GM18907 (cell line): ENCODE measurements at regions not wholly inside any gene's neighbourhood (a gene's known extent, or its start where the extent isn't known, plus 50 kb on each side); places are given as distances from the start of the nearest gene placed in this dataset.
"Not testable (repeated sequence)": the region's sequence is repeated elsewhere in the genome, so short reads cannot be mapped to it uniquely, and the experiment has no call there.

Experiments
- ATAC-seq: cut with Tn5 transposase; IDR thresholded peaks from one replicate; pipeline ENCODE4 v1.9.1; 2021; ENCODE audit warnings: mild to moderate bottlenecking, moderate library complexity; ENCODE audit not compliant: unreplicated experiment

GRCh38 chr5:166570865-166571264 is 1720.6 kb upstream of the WWC1 start:
- no peak for ATAC-seq

DNA sequence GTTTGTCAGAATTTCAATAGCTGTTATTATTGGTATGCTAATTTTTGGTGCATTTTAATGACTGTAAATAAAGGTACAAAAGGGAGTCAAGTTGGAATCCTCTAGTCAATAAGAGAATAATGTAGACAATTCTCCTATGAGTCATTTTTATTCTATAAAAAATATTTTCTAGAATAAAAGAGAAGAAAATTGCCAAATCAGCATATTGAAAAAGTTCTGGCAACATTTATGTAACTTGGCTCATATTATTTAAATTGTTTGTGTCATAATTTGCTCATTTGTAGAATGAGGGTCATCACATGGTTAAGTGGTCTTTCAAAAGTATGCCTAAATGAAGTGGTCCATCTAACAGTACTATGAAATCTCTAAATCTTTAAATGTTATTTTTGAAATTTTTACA is 1719.8 kb upstream of the WWC1 start:
- ATAC-seq, result no peak

- ATAC-seq, result no peak
These were observed 1715.1 kb upstream of the WWC1 start for GRCh38 chr5:166576323-166576722.

DNA sequence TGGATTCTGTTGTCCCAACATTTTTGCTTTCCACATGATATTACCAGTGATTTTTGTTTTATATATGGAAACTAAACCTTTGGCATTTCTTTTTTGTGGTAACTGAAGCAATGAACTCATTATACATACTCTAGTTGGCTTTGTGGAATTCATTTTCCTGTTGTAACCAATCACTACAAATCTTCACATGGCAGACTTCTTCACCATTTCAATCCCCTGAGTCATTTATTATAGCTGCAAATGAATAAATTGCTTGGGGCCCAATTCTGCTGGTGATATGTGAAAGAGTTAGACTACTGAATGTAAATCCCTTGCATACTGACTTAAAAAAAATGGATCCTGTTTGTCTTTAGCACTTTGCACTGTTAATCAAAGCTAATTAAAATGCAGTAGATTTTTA is 1709.6 kb upstream of the WWC1 start:
- ATAC-seq, result no peak

- no peak for ATAC-seq
These were observed 1709.0 kb upstream of the WWC1 start for GRCh38 chr5:166582416-166582815.

- ATAC-seq, result no peak
These were observed 1696.9 kb upstream of the WWC1 start for GRCh38 chr5:166594567-166594966.

DNA sequence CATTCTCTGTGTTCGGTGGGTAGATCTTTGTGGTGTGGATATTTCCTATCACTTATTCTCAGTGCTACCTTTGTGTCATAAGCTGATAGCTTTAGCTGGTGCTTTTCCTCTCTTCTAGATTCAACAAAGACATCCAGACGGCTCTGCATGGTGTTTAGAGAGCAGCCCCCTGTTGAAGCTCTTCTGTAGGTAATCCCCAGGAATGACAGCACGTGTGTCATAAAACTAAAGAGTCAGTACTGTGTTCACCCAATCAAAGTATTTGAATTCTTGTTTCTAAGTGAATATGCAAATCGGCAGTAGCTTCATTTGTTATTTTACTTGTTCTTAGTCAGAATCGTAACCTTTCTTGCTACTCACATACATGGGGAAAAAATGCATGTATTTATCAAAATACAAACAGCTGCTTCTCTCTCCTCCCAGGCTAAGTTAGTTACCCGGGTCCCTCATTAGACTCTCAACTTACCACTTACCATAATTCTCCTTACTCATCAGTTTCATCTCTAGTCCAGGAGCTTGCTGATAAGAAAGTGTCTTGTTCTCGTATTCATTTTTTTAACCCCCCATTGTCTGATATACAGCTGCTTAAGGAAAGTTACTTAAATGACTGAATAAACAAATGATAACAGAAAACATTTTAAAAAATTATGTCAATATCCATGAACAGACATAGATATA is 1696.0 kb upstream of the WWC1 start:
- ATAC-seq, result no peak

DNA sequence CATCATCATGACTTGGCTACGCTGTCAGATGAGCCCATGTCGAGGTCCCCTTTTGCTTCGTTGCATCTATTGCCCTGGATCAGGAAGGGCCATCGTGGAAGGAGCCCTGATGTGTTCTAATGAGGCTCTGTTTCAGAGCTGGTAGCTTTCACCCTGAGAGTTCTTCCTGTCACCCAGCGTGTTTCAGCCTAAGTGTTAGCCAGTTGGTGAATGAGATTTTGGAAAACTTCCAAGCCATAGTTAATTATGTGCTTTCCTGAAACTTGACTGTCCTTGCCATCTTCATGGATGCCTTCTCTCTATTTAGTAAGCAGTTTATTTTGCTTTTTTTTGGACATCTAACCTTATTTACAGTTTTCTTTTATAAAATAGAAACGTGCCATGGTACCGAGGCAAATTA is 1695.4 kb upstream of the WWC1 start:
- no peak for ATAC-seq

GRCh38 chr5:166602271-166602670 is 1689.2 kb upstream of the WWC1 start:
- no peak for ATAC-seq

DNA sequence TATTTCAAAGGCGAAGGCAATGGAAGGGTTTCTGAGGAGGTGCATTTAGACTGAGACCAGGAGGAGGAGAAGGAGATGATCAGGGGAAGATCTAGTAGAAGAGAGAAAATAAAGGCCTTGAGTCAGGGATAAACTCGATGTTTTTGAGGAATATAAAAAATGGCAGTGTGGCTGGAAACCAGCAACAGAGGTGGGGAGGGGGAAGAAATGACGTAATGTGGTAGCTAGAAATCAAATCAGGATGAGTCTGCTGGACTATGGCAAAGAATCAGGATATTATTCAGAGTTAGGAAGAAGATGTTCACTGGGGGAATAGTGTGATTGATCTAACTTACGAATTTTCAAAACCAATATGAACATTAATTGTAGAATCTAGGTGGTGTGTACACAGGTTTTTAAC is 1673.9 kb upstream of the WWC1 start:
- ATAC-seq, result no peak

DNA sequence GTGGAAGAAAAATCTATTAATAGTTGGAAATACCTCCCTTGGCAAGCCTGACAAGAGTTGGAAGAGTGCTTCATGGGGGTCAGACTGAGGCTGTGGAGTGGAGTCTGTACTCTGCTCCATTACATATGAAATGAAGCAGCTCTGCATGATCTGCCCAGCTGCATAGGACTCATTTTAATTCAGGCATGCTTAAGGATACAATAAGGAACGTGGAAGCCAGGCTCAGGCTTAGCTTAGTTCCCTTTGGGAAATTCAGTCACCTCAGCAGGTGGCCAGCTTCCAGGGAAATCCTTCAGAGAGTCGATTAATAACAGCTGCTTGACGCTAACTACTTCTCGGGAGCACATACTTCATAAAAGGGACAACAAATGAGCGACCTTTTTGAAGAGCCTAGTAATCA is 1672.9 kb upstream of the WWC1 start:
- ATAC-seq, result no peak

DNA sequence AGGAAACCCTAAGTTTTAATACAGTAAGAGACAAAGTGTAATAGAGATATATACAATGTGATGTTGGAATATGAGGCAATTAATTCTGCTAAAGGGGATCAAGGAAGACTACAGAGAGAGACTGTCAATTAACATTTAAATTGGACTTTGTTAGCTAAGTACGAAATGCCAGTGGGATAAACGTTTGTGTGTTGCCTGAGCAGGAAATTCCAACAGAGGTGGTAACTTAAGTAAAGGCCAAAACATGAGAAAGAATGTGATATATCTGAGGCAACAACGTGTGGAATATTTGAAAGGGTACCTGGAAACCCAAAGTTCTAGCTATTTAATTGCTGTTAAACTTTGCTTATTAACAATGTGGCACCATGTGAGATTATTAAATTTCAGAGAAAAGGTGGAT is 1666.9 kb upstream of the WWC1 start:
- ATAC-seq, result no peak

- ATAC-seq, result no peak
These were observed 1666.1 kb upstream of the WWC1 start for GRCh38 chr5:166625210-166625865.

GRCh38 chr5:166637295-166637694 is 1654.2 kb upstream of the WWC1 start:
- no peak for ATAC-seq

DNA sequence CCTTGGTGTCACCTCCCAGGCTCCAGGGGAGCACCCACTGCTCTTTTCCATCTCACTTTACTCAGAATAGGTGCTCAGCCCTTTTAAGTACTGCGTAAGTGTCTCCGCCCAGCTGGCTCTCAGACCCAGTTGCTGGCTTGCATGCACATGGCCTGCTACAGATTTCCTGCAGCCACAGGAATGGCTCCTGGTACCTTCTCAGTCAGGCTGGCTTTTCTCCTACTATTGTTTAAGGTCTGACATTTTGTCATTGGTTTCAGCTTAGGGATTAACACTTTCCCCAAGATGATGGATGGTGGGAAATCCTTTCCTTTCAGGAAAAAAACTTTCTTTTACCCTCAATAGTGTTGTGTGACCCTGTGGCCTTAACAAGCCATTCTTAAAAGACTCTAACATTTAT is 1652.3 kb upstream of the WWC1 start:
- ATAC-seq, result no peak

DNA sequence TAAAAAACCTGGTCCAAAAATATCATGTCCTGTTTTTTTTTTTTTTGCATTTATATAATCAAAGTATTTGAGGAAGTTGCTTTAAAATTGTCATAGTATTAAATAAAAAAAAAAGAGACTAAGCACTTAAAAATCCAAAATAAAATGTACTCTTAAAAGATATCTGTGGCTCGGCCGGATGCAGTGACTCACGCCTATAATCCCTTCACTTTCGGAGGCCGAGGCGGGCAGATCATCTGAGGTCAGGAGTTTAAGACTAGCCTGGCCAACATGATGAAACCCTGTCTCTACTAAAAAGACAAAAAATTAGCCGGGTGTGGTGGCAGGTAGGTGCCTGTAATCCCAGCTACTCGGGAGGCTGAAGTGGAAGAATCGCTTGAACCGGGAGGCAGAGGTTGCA is 1651.3 kb upstream of the WWC1 start:
- not testable (repeated sequence) for ATAC-seq

DNA sequence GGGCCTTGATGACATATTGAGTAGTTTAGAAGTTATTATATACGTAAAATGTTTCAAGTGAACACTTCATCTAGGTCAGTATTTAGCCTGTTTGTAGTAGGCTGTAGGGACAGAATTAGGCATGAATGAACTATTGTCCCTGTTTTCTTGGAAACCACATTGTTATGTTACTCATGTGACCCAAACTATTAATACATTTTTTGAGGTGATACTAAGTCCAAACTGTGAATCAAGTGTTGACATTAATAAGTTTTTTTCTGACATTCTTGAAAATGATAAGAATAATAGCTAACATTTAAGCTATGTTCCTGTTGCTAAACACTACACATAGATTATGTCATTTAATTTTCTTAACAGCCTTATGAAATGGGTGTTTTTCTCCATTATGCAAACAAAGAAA is 1642.7 kb upstream of the WWC1 start:
- no peak for ATAC-seq

DNA sequence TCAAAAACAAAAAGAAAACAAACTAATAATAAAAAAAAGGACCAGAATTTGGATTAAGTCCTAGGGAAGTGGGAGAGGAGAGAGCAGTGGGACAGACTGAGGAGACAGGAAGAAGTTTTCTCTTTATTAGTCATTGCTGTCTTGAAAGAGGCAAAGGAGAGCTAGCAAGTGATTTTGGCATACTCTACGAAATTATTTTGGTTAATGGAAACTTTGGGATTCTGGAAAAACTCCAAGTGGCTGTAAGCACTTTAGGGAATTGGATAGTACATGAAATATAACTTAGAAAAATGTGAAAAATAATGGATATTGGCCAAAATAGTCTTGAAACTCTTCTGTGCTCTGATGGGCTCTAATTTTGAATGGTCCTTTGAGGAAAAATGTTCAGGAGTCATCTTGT is 1641.8 kb upstream of the WWC1 start:
- no peak for ATAC-seq

DNA sequence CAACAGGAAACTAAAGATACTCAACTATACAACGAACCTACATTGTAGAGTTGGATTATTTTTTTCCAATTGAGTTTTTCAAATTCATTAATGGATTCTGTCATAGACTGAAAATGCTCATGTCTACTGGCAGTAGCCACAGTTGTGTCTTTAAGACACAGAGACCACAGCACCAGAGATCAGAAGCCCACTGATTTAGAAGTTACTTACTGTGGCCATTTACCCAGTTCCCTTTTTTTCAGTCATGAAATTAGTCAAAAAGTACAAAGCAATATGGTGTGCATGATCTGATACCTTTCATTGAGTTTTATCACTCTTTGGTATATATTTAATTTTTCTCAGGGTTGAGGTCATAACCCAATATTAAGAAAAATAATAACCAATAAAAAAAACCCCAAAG is 1640.2 kb upstream of the WWC1 start:
- ATAC-seq, result no peak

DNA sequence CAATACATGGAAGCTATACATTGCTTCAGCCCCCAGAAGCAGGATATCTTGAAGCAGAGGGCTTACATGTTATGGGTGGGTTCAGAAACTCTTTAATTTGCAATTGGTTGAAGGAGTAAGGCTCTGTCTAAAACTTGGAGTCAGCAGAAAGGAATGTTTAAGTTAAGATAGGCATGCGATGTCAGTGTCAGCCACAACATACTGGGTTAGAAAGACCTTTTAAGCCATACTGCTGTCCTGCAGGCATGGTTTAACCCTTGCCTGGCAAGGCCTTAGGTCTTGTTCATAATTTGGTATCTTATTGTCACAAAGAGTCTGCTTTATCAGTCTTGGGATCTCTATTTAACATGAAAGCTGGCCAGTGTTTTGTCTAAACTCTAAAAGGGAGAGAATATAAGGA is 1619.6 kb upstream of the WWC1 start:
- no peak for ATAC-seq

GRCh38 chr5:166672431-166672830 is 1619.0 kb upstream of the WWC1 start:
- no peak for ATAC-seq

DNA sequence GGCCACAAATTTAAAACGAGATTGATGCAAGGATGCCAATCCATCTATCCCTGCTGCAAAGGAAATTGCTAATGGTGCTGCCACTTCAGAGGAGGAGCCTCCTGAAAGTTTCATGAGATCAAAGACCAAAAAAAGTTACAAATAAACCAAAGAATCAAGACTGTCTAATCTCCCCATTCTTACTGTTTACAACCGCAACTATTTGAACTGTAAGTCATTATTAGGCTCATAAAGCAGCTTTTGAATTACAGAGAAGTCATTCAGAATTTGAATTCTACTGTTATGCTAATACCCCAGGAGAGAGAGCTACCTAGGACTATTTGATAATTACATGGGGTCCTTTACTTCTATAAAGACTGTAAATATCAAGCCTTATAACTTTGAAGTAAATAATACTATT is 1613.6 kb upstream of the WWC1 start:
- no peak for ATAC-seq

DNA sequence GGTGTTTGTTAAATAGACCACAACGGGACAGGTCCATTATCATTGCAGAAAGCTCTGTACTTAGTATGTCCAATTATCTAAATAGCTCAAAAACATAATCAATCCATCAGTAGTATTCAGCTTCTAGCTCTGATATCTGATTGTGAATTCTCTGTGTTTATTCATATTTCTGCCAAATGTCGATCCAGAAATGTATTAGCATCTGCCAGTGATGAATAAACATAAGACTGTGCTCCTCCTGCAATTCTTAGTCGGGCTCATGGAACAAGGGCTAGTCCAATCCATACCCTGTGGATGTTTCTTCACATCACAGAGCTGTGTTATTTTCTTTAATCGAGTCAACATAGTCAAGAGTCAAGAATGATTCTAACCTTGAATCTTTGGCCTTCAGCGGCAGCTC is 1612.1 kb upstream of the WWC1 start:
- no peak for ATAC-seq
